ENCODE measurements at regions not wholly inside any gene's neighbourhood (a gene's known extent, or its start where the extent isn't known, plus 50 kb on each side); places are given as distances from the start of the nearest gene placed in this dataset.

DNA sequence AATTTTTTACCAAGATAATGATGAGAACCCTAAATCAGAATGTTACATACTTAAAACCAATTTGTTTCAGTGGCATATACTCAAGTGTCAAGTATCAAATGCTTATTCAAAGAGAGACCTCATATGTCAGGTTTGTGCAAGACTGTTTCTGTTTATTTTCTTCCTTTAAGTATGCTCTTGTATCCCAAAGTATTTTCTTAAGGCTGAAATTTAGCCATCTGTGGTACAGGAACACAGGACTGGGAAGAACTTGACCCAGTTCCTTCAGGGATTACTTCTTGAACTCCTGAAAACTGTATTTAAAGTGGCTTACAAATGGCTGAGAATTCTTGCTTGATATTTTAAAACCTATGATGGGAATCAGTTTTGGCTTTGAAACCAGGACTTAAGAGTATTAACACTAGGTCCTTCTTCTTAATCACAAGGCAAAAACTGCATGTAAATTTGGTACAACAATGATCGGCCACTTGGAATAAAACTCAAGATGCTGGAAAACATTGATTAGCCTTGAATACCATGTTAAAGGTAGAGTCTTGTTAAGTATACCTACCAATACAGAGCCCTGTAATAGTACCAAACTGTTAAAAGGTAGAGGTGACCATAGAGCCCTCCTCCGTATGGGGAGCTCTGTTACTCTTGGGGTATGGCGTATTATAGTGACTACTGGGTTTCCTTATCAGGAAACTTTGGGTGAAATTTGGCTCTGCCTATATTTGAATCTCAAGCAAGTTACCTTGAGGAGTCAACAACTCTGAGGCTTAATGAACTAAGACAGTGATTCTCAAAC, 95.9 kb downstream of the BLID start:
- TF ChIP-seq TAF1 (IDR thresholded peaks at IDR 0.05; ENCODE audit: low read depth) (no peak), REST (IDR thresholded peaks at IDR 0.05; ENCODE audit: low read depth) (no peak), TEAD4 (IDR thresholded peaks at IDR 0.05) (no peak)
- TF ChIP-seq, protein P1, sequence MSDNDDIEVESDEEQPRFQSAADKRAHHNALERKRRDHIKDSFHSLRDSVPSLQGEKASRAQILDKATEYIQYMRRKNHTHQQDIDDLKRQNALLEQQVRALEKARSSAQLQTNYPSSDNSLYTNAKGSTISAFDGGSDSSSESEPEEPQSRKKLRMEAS (IDR thresholded peaks at IDR 0.05) = no peak
